B cell (primary cell): ENCODE measurements at regions not wholly inside any gene's neighbourhood (a gene's known extent, or its start where the extent isn't known, plus 50 kb on each side); places are given as distances from the start of the nearest gene placed in this dataset.

ENCODE experiments used
- EZH2 ChIP-seq: IDR thresholded peaks from 2 replicates; pipeline ENCODE4 v1.6.1; 2012; ENCODE audit warnings: borderline replicate concordance, low read depth, mild to moderate bottlenecking, moderate library complexity, low read length; ENCODE audit not compliant: insufficient read depth, poor library complexity, severe bottlenecking
- TF ChIP-seq, protein P1 (sequence below): fragments of 200-600 bp; IDR thresholded peaks from one replicate; pipeline ENCODE4 v1.8.0; 2022; ENCODE audit warnings: antibody characterized with exemption, mild to moderate bottlenecking

DNA sequence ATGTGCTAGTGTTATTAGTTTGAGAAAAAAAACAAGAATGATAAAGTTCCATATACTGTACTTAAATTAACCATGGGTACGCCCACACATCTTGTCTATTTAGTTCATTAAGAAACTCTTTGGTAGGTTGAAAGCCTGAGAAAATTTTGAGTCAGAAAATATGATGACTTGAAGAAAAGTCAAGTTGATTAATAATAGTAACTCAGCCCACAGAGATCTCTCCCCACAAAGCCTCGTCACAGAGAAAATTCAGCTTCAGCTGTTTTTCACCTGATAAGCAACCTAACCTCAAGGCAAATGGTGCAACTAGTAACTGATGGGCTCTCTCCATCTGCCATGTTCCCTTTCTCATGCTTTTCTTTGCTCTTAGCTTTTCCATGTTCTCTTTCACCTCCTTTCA is 1021.6 kb downstream of the GATA3 start:
- TF ChIP-seq, protein P1, sequence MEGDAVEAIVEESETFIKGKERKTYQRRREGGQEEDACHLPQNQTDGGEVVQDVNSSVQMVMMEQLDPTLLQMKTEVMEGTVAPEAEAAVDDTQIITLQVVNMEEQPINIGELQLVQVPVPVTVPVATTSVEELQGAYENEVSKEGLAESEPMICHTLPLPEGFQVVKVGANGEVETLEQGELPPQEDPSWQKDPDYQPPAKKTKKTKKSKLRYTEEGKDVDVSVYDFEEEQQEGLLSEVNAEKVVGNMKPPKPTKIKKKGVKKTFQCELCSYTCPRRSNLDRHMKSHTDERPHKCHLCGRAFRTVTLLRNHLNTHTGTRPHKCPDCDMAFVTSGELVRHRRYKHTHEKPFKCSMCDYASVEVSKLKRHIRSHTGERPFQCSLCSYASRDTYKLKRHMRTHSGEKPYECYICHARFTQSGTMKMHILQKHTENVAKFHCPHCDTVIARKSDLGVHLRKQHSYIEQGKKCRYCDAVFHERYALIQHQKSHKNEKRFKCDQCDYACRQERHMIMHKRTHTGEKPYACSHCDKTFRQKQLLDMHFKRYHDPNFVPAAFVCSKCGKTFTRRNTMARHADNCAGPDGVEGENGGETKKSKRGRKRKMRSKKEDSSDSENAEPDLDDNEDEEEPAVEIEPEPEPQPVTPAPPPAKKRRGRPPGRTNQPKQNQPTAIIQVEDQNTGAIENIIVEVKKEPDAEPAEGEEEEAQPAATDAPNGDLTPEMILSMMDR: no peak
- no peak for TF ChIP-seq EZH2
